ENCODE measurements at regions not wholly inside any gene's neighbourhood (a gene's known extent, or its start where the extent isn't known, plus 50 kb on each side); places are given as distances from the start of the nearest gene placed in this dataset.

GRCh38 chr12:85644508-85644907 is 191.7 kb downstream of the RASSF9 start:
- no peaks in the 10 kb centered on the region for H3K36me3 ChIP-seq (ENCODE audit: control insufficient read depth, low read depth, low read length)
- no peak overlapping the region for H3K27ac ChIP-seq (ENCODE audit: low read length)
- no peaks in the 10 kb centered on the region for H3K9me3 ChIP-seq (ENCODE audit: control insufficient read depth, low read depth, low read length)
- no peak overlapping the region for H3K4me3 ChIP-seq (ENCODE audit: low read length)
- no peak overlapping the region for H3K9ac ChIP-seq (ENCODE audit: low read length)
- no peaks in the 10 kb centered on the region for H3K27me3 ChIP-seq (ENCODE audit: control insufficient read depth, insufficient read depth, low read length)
- peaks cover 11% of the 10 kb centered on the region for H3K4me1 ChIP-seq (ENCODE audit: control insufficient read depth, low read depth, low read length)

GRCh38 chr12:85653731-85654455 is 182.3 kb downstream of the RASSF9 start:
- Histone ChIP-seq H3K9ac (ENCODE audit: low read length) (no peak overlapping the region), H3K27ac (ENCODE audit: low read length) (no peak overlapping the region)

GRCh38 chr12:85654456-85654840 is 181.8 kb downstream of the RASSF9 start:
- H3K9me3 ChIP-seq (ENCODE audit: control insufficient read depth, low read depth, low read length) = no peaks in the 10 kb centered on the region
- H3K27me3 ChIP-seq (ENCODE audit: control insufficient read depth, insufficient read depth, low read length) = no peaks in the 10 kb centered on the region
- no peaks in the 10 kb centered on the region for H3K36me3 ChIP-seq (ENCODE audit: control insufficient read depth, low read depth, low read length)
- H3K4me1 ChIP-seq (ENCODE audit: control insufficient read depth, low read depth, low read length) = peaks cover 1% of the 10 kb centered on the region
- no peak overlapping the region for H3K4me3 ChIP-seq (ENCODE audit: low read length)
- H3K27ac ChIP-seq (ENCODE audit: low read length) = no peak overlapping the region
- no peak overlapping the region for H3K9ac ChIP-seq (ENCODE audit: low read length)

More at GRCh38 chr12:85653731-85654455, 182.3 kb downstream of the RASSF9 start:
- Histone ChIP-seq H3K4me3 (ENCODE audit: low read length) (no peak overlapping the region), H3K36me3 (ENCODE audit: control insufficient read depth, low read depth, low read length) (no peaks in the 10 kb centered on the region), H3K27me3 (ENCODE audit: control insufficient read depth, insufficient read depth, low read length) (no peaks in the 10 kb centered on the region), H3K9me3 (ENCODE audit: control insufficient read depth, low read depth, low read length) (no peaks in the 10 kb centered on the region), H3K4me1 (ENCODE audit: control insufficient read depth, low read depth, low read length) (peaks cover 7% of the 10 kb centered on the region)

- no peaks in the 10 kb centered on the region for H3K9me3 ChIP-seq (ENCODE audit: control insufficient read depth, low read depth, low read length)
- no peaks in the 10 kb centered on the region for H3K4me1 ChIP-seq (ENCODE audit: control insufficient read depth, low read depth, low read length)
- no peak overlapping the region for H3K4me3 ChIP-seq (ENCODE audit: low read length)
- no peaks in the 10 kb centered on the region for H3K27me3 ChIP-seq (ENCODE audit: control insufficient read depth, insufficient read depth, low read length)
- no peaks in the 10 kb centered on the region for H3K36me3 ChIP-seq (ENCODE audit: control insufficient read depth, low read depth, low read length)
- no peak overlapping the region for H3K27ac ChIP-seq (ENCODE audit: low read length)
- H3K9ac ChIP-seq (ENCODE audit: low read length) = no peak overlapping the region
Observed at GRCh38 chr12:85656561-85656960, 179.6 kb downstream of the RASSF9 start.

GRCh38 chr12:85657251-85657650 is 179.0 kb downstream of the RASSF9 start:
- no peaks in the 10 kb centered on the region for H3K27me3 ChIP-seq (ENCODE audit: control insufficient read depth, insufficient read depth, low read length)
- no peaks in the 10 kb centered on the region for H3K9me3 ChIP-seq (ENCODE audit: control insufficient read depth, low read depth, low read length)
- no peak overlapping the region for H3K27ac ChIP-seq (ENCODE audit: low read length)
- no peaks in the 10 kb centered on the region for H3K36me3 ChIP-seq (ENCODE audit: control insufficient read depth, low read depth, low read length)
- no peak overlapping the region for H3K4me3 ChIP-seq (ENCODE audit: low read length)
- no peaks in the 10 kb centered on the region for H3K4me1 ChIP-seq (ENCODE audit: control insufficient read depth, low read depth, low read length)
- no peak overlapping the region for H3K9ac ChIP-seq (ENCODE audit: low read length)

- Histone ChIP-seq H3K27ac (ENCODE audit: low read length) (no peak overlapping the region), H3K4me1 (ENCODE audit: control insufficient read depth, low read depth, low read length) (no peaks in the 10 kb centered on the region), H3K4me3 (ENCODE audit: low read length) (no peak overlapping the region), H3K27me3 (ENCODE audit: control insufficient read depth, insufficient read depth, low read length) (no peaks in the 10 kb centered on the region), H3K36me3 (ENCODE audit: control insufficient read depth, low read depth, low read length) (no peaks in the 10 kb centered on the region), H3K9ac (ENCODE audit: low read length) (no peak overlapping the region), H3K9me3 (ENCODE audit: control insufficient read depth, low read depth, low read length) (no peaks in the 10 kb centered on the region)
Observed at GRCh38 chr12:85657836-85658630, 178.2 kb downstream of the RASSF9 start.

GRCh38 chr12:85659754-85660530 is 176.3 kb downstream of the RASSF9 start:
- Histone ChIP-seq H3K27ac (ENCODE audit: low read length) (no peak overlapping the region), H3K4me1 (ENCODE audit: control insufficient read depth, low read depth, low read length) (no peaks in the 10 kb centered on the region), H3K4me3 (ENCODE audit: low read length) (no peak overlapping the region), H3K36me3 (ENCODE audit: control insufficient read depth, low read depth, low read length) (no peaks in the 10 kb centered on the region), H3K9me3 (ENCODE audit: control insufficient read depth, low read depth, low read length) (no peaks in the 10 kb centered on the region), H3K27me3 (ENCODE audit: control insufficient read depth, insufficient read depth, low read length) (no peaks in the 10 kb centered on the region), H3K9ac (ENCODE audit: low read length) (no peak overlapping the region)

GRCh38 chr12:85661461-85662206 is 174.6 kb downstream of the RASSF9 start:
- H3K9ac ChIP-seq (ENCODE audit: low read length) = no peak overlapping the region
- no peak overlapping the region for H3K4me3 ChIP-seq (ENCODE audit: low read length)
- H3K9me3 ChIP-seq (ENCODE audit: control insufficient read depth, low read depth, low read length) = no peaks in the 10 kb centered on the region
- no peaks in the 10 kb centered on the region for H3K27me3 ChIP-seq (ENCODE audit: control insufficient read depth, insufficient read depth, low read length)
- H3K36me3 ChIP-seq (ENCODE audit: control insufficient read depth, low read depth, low read length) = no peaks in the 10 kb centered on the region
- no peaks in the 10 kb centered on the region for H3K4me1 ChIP-seq (ENCODE audit: control insufficient read depth, low read depth, low read length)
- H3K27ac ChIP-seq (ENCODE audit: low read length) = no peak overlapping the region

- Histone ChIP-seq H3K9me3 (ENCODE audit: control insufficient read depth, low read depth, low read length) (no peaks in the 10 kb centered on the region), H3K9ac (ENCODE audit: low read length) (no peak overlapping the region), H3K4me3 (ENCODE audit: low read length) (no peak overlapping the region), H3K4me1 (ENCODE audit: control insufficient read depth, low read depth, low read length) (no peaks in the 10 kb centered on the region), H3K27me3 (ENCODE audit: control insufficient read depth, insufficient read depth, low read length) (no peaks in the 10 kb centered on the region), H3K36me3 (ENCODE audit: control insufficient read depth, low read depth, low read length) (no peaks in the 10 kb centered on the region), H3K27ac (ENCODE audit: low read length) (no peak overlapping the region)
Observed at GRCh38 chr12:85662207-85662602, 174.0 kb downstream of the RASSF9 start.

GRCh38 chr12:85663631-85664030 is 172.6 kb downstream of the RASSF9 start:
- Histone ChIP-seq H3K9me3 (ENCODE audit: control insufficient read depth, low read depth, low read length) (no peaks in the 10 kb centered on the region), H3K4me1 (ENCODE audit: control insufficient read depth, low read depth, low read length) (no peaks in the 10 kb centered on the region), H3K4me3 (ENCODE audit: low read length) (no peak overlapping the region), H3K27ac (ENCODE audit: low read length) (no peak overlapping the region), H3K9ac (ENCODE audit: low read length) (no peak overlapping the region), H3K36me3 (ENCODE audit: control insufficient read depth, low read depth, low read length) (no peaks in the 10 kb centered on the region), H3K27me3 (ENCODE audit: control insufficient read depth, insufficient read depth, low read length) (no peaks in the 10 kb centered on the region)

GRCh38 chr12:85664429-85664828 is 171.8 kb downstream of the RASSF9 start:
- Histone ChIP-seq H3K27ac (ENCODE audit: low read length) (no peak overlapping the region), H3K4me1 (ENCODE audit: control insufficient read depth, low read depth, low read length) (no peaks in the 10 kb centered on the region), H3K27me3 (ENCODE audit: control insufficient read depth, insufficient read depth, low read length) (no peaks in the 10 kb centered on the region), H3K9ac (ENCODE audit: low read length) (no peak overlapping the region), H3K9me3 (ENCODE audit: control insufficient read depth, low read depth, low read length) (no peaks in the 10 kb centered on the region), H3K4me3 (ENCODE audit: low read length) (no peak overlapping the region), H3K36me3 (ENCODE audit: control insufficient read depth, low read depth, low read length) (no peaks in the 10 kb centered on the region)
